ENCODE measurements at regions not wholly inside any gene's neighbourhood (a gene's known extent, or its start where the extent isn't known, plus 50 kb on each side); places are given as distances from the start of the nearest gene placed in this dataset.

DNA sequence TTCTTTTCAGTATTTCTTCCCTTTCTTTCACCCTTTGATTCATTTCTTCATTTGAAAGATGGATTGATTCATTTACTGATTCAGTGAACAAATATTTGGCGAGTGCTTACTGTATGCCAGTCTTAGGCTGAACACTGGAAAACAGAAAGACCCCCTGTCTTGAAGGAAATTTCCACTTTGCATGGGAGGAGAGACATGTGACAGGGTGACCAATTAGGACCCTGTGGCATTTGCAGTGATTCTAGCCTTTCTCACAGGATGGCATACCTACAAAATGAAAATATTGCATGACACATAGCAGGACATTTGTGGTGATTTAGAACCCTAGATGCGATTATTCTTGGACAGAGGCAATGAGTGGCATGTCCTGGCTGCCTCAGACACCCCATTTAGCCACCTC lies 407.2 kb upstream of the SGCD start:
- no peak for TF ChIP-seq CTCF (conservative IDR thresholded peaks at IDR 0.05)

GRCh38 chr5:155921621-155922020 lies 405.3 kb upstream of the SGCD start:
- Mint-ChIP-seq H3K36me3 (ENCODE audit: low read depth) (no peaks in the 10 kb centered on the region), H3K27me3 (ENCODE audit: insufficient read depth) (peaks cover 12% of the 10 kb centered on the region), H3K4me1 (peaks cover 5% of the 10 kb centered on the region), H3K4me3 (no peak overlapping the region), H3K27ac (no peak overlapping the region), H3K9me3 (peaks cover 2% of the 10 kb centered on the region)
- no peaks in the 10 kb centered on the region for H3K4me1 ChIP-seq (ENCODE audit: control insufficient read depth, insufficient read depth, low read length)
- TF ChIP-seq CTCF (conservative IDR thresholded peaks at IDR 0.05) = no peak
- H3K4me3 ChIP-seq (ENCODE audit: low read length) = no peak overlapping the region
- 93 to 100% methylated on average over 3 of the region's 3 CpGs for WGBS, 2 experiments (ENCODE audit: insufficient coverage in 1 of 2, insufficient read length in 1 of 2)
- no peaks in the 10 kb centered on the region for H3K36me3 ChIP-seq (ENCODE audit: control insufficient read depth, insufficient read depth, low read length)
- DNase-seq = no peak
- H3K9ac ChIP-seq (ENCODE audit: extremely low read depth, low read length, poor library complexity, severe bottlenecking) = no peak overlapping the region
- H3K9me3 ChIP-seq (ENCODE audit: control insufficient read depth, low read length) = no peaks in the 10 kb centered on the region
- H3K27me3 ChIP-seq (ENCODE audit: control insufficient read depth, insufficient read depth, low read length, poor library complexity, severe bottlenecking) = no peaks in the 10 kb centered on the region
- no peak overlapping the region for H3K27ac ChIP-seq (ENCODE audit: low read depth, low read length)

More for the DNA sequence above, 407.2 kb upstream of the SGCD start:
- no peaks in the 10 kb centered on the region for H3K36me3 Mint-ChIP-seq (ENCODE audit: low read depth)
- no peak for DNase-seq
- H3K4me3 ChIP-seq (ENCODE audit: low read length) = no peak overlapping the region
- no peaks in the 10 kb centered on the region for H3K9me3 ChIP-seq (ENCODE audit: control insufficient read depth, low read length)
- 86 to 100% methylated on average over 1 to 2 of the region's 2 CpGs for WGBS, 2 experiments (ENCODE audit: insufficient coverage in 1 of 2, insufficient read length in 1 of 2)
- H3K9ac ChIP-seq (ENCODE audit: extremely low read depth, low read length, poor library complexity, severe bottlenecking) = no peak overlapping the region
- peaks cover 12% of the 10 kb centered on the region for H3K27me3 Mint-ChIP-seq (ENCODE audit: insufficient read depth)
- H3K36me3 ChIP-seq (ENCODE audit: control insufficient read depth, insufficient read depth, low read length) = no peaks in the 10 kb centered on the region
- H3K4me1 Mint-ChIP-seq = peaks cover 5% of the 10 kb centered on the region
- no peaks in the 10 kb centered on the region for H3K4me1 ChIP-seq (ENCODE audit: control insufficient read depth, insufficient read depth, low read length)
- H3K27ac ChIP-seq (ENCODE audit: low read depth, low read length) = no peak overlapping the region
- H3K27me3 ChIP-seq (ENCODE audit: control insufficient read depth, insufficient read depth, low read length, poor library complexity, severe bottlenecking) = no peaks in the 10 kb centered on the region
- H3K4me3 Mint-ChIP-seq = no peak overlapping the region
- H3K9me3 Mint-ChIP-seq = no peaks in the 10 kb centered on the region
- H3K27ac Mint-ChIP-seq = no peak overlapping the region

- H3K9ac ChIP-seq (ENCODE audit: extremely low read depth, low read length, poor library complexity, severe bottlenecking) = no peak overlapping the region
- Mint-ChIP-seq H3K27me3 (ENCODE audit: insufficient read depth) (peaks cover 12% of the 10 kb centered on the region), H3K27ac (no peak overlapping the region), H3K9me3 (peaks cover 2% of the 10 kb centered on the region), H3K4me1 (peaks cover 5% of the 10 kb centered on the region), H3K36me3 (ENCODE audit: low read depth) (no peaks in the 10 kb centered on the region), H3K4me3 (no peak overlapping the region)
- H3K9me3 ChIP-seq (ENCODE audit: control insufficient read depth, low read length) = no peaks in the 10 kb centered on the region
- WGBS, 2 experiments (ENCODE audit: insufficient coverage in 1 of 2, insufficient read length in 1 of 2) = no CpG with 5 or more reads among the region's 1 CpG
- TF ChIP-seq CTCF (conservative IDR thresholded peaks at IDR 0.05) = no peak
- no peaks in the 10 kb centered on the region for H3K36me3 ChIP-seq (ENCODE audit: control insufficient read depth, insufficient read depth, low read length)
- no peak overlapping the region for H3K4me3 ChIP-seq (ENCODE audit: low read length)
- DNase-seq = no peak
- no peak overlapping the region for H3K27ac ChIP-seq (ENCODE audit: low read depth, low read length)
- no peaks in the 10 kb centered on the region for H3K4me1 ChIP-seq (ENCODE audit: control insufficient read depth, insufficient read depth, low read length)
- H3K27me3 ChIP-seq (ENCODE audit: control insufficient read depth, insufficient read depth, low read length, poor library complexity, severe bottlenecking) = no peaks in the 10 kb centered on the region
Measured at GRCh38 chr5:155923784-155924183, 403.2 kb upstream of the SGCD start.
